SK-N-SH (cell line): ENCODE measurements at regions not wholly inside any gene's neighbourhood (a gene's known extent, or its start where the extent isn't known, plus 50 kb on each side); places are given as distances from the start of the nearest gene placed in this dataset.

Source experiments
- CTCF ChIP-seq: fragments of 200-600 bp; sonication (generic); IDR thresholded peaks from 2 replicates; pipeline ENCODE4 v1.6.1; 2017; ENCODE audit warnings: antibody characterized with exemption, mild to moderate bottlenecking, moderate library complexity
- ELF1 ChIP-seq: IDR thresholded peaks from 2 replicates; pipeline ENCODE4 v1.4.0; 2012
- EP300 ChIP-seq, 2 experiments: IDR thresholded peaks; 2 replicates each; pipeline versions ENCODE4 v1.4.0 to v1.6.1; 2012; ENCODE audit warnings: borderline replicate concordance in 1 of 2, low read depth in 1 of 2, low read length in 1 of 2
- GABPA ChIP-seq: IDR thresholded peaks from 2 replicates; pipeline ENCODE4 v1.4.0; 2012; ENCODE audit warnings: low read depth, mild to moderate bottlenecking
- GATA2 ChIP-seq: sonication (generic); formaldehyde crosslinking; IDR thresholded peaks from 2 replicates; pipeline ENCODE4 v1.5.0; 2020; ENCODE audit warnings: mild to moderate bottlenecking, missing genetic modification reagents
- MXI1 ChIP-seq: IDR thresholded peaks from 2 replicates; pipeline ENCODE4 v1.6.1; 2012; ENCODE audit warnings: mild to moderate bottlenecking, low read depth, low read length, improper control_type of control experiment
- NFIC ChIP-seq: IDR thresholded peaks from 2 replicates; pipeline ENCODE4 v1.4.0; 2012; ENCODE audit warnings: borderline replicate concordance
- POLR2AphosphoS5 ChIP-seq: IDR thresholded peaks from 2 replicates; pipeline ENCODE4 v1.6.1; 2012; ENCODE audit warnings: low read depth, low read length
- RCOR1 ChIP-seq: fragments of 150-350 bp; IDR thresholded peaks from 2 replicates; pipeline ENCODE4 v1.6.1; 2017; ENCODE audit warnings: antibody characterized with exemption, low read length
- REST ChIP-seq: IDR thresholded peaks from 2 replicates; pipeline ENCODE4 v1.6.1; 2012; ENCODE audit warnings: mild to moderate bottlenecking, low read depth, low read length, moderate library complexity
- SIN3A ChIP-seq: IDR thresholded peaks from 2 replicates; pipeline ENCODE4 v1.6.1; 2012; ENCODE audit warnings: low read depth, mild to moderate bottlenecking, low read length, moderate library complexity, borderline replicate concordance
- SMC3 ChIP-seq: IDR thresholded peaks from 2 replicates; pipeline ENCODE4 v1.6.1; 2012; ENCODE audit warnings: low read depth, low read length, improper control_type of control experiment
- USF1 ChIP-seq: IDR thresholded peaks from 2 replicates; pipeline ENCODE4 v1.4.0; 2012; ENCODE audit warnings: low read depth, borderline replicate concordance

- TF ChIP-seq SMC3: no peak
- no peak for TF ChIP-seq CTCF
- TF ChIP-seq ELF1: no peak
- no peak for TF ChIP-seq USF1
- TF ChIP-seq POLR2AphosphoS5: no peak
- TF ChIP-seq EP300 (IDR thresholded peaks at IDR 0.05; ENCODE audit: borderline replicate concordance in 1 of 2, low read depth in 1 of 2, low read length in 1 of 2): peak in 1 of 2 experiments; percentile 79; a peak in 2 of 4 replicates
- TF ChIP-seq RCOR1: peak; percentile 73; the same call in 1 of the 2 replicates
- TF ChIP-seq GATA2 (CRISPR knock-in tag): peak; percentile 38; the same call in 1 of the 2 replicates
- TF ChIP-seq MXI1: no peak
- TF ChIP-seq GABPA: no peak
- no peak for TF ChIP-seq REST
- TF ChIP-seq NFIC: no peak
- no peak for TF ChIP-seq SIN3A
Observed at GRCh38 chr13:64255988-64256387, 2840.3 kb upstream of the PCDH20 start.
